Prostate gland (tissue), 2 donors: ENCODE measurements at regions not wholly inside any gene's neighbourhood (a gene's known extent, or its start where the extent isn't known, plus 50 kb on each side); places are given as distances from the start of the nearest gene placed in this dataset.

Source experiments
- POLR2A ChIP-seq: fragments of 450-650 bp; IDR thresholded peaks from one replicate; pipeline ENCODE4 v1.6.1; 2016; ENCODE audit warnings: antibody characterized with exemption, mild to moderate bottlenecking
- TF ChIP-seq, protein P1 (sequence below), 4 experiments: fragments of 200-600 bp in 2 of 4; fragments of 450-650 bp in 2 of 4; sonication (generic) in 2 of 4; IDR thresholded peaks; 1 replicate in 3 of 4; 2 replicates in 1 of 4; pipeline ENCODE4 v1.5.1; 2016 to 2019; ENCODE audit warnings: antibody characterized with exemption in 4 of 4, mild to moderate bottlenecking in 2 of 4, moderate library complexity in 2 of 4

DNA sequence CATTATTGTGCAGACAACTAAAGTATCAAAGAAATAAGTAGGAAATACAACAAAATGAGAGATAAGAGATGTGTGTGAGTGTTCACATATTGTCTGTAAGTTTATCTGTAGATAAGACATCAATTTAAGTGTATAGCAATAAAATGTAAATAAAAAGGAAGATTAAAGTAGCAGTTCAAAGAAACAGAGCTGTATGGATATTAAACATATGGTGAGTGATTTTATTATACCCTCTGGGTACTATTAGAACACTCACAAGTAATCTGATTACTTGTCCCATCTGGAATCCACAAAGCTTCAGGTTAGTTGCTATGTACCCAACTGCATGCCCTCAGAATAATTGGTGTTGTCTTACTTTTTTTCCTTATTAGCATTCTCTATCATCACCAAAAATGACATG lies 747.9 kb upstream of the ADGRL3 start:
- TF ChIP-seq, protein P1, sequence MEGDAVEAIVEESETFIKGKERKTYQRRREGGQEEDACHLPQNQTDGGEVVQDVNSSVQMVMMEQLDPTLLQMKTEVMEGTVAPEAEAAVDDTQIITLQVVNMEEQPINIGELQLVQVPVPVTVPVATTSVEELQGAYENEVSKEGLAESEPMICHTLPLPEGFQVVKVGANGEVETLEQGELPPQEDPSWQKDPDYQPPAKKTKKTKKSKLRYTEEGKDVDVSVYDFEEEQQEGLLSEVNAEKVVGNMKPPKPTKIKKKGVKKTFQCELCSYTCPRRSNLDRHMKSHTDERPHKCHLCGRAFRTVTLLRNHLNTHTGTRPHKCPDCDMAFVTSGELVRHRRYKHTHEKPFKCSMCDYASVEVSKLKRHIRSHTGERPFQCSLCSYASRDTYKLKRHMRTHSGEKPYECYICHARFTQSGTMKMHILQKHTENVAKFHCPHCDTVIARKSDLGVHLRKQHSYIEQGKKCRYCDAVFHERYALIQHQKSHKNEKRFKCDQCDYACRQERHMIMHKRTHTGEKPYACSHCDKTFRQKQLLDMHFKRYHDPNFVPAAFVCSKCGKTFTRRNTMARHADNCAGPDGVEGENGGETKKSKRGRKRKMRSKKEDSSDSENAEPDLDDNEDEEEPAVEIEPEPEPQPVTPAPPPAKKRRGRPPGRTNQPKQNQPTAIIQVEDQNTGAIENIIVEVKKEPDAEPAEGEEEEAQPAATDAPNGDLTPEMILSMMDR (IDR thresholded peaks at IDR 0.05): no peak
- no peak for TF ChIP-seq POLR2A
